PC-9 (cell line): ENCODE measurements at regions not wholly inside any gene's neighbourhood (a gene's known extent, or its start where the extent isn't known, plus 50 kb on each side); places are given as distances from the start of the nearest gene placed in this dataset.

ENCODE experiments used
- CTCF ChIP-seq: fragments of 200-600 bp; sonication (generic); conservative IDR thresholded peaks from 2 replicates; pipeline ENCODE4 v1.6.1; 2017; ENCODE audit warnings: mixed run types, antibody characterized with exemption, mild to moderate bottlenecking, moderate library complexity
- EZH2 ChIP-seq: fragments of 200-600 bp; sonication (generic); IDR thresholded peaks from 2 replicates; pipeline ENCODE4 v1.8.0; 2017; ENCODE audit warnings: antibody characterized with exemption, low read depth

GRCh38 chr7:130935564-130936157, 201.7 kb upstream of the KLF14 start:
- TF ChIP-seq CTCF = no peak
- TF ChIP-seq EZH2 = no peak
